HepG2 (cell line): ENCODE measurements at regions not wholly inside any gene's neighbourhood (a gene's known extent, or its start where the extent isn't known, plus 50 kb on each side); places are given as distances from the start of the nearest gene placed in this dataset.

Experiments used
- ATAC-seq: fragments of 200-7000 bp; cut with Tn5 transposase; 3 replicates; pipeline ENCODE4 v1.9.1; 2020; ENCODE audit warnings: mild to moderate bottlenecking, moderate library complexity
- BruUV-seq: library from RNA; stranded (reverse); fragments of 400-500 nt; replicated peaks from 2 replicates; lab custom pipeline; 2021; lab: Mats Ljungman, UMichigan
- CTCF ChIA-PET: fragments of 300-600 bp; formaldehyde crosslinking; extraction: SDS; loops from one replicate; lab custom pipeline; 2021; ENCODE audit warnings: low total read pairs, inconsistent platforms, low intra/inter-chr PET ratio; lab: Yijun Ruan, JAX
- POLR2A ChIA-PET: fragments of 350-600 bp; sonication (Branson Sonifier 250); formaldehyde crosslinking; loops from one replicate; lab custom pipeline; 2020; ENCODE audit warnings: antibody characterized with exemption, inconsistent platforms; lab: Yijun Ruan, JAX
- DNase-seq: peaks from one replicate; pipeline ENCODE4 v3.0.0-alpha.2; 2015; ENCODE audit warnings: low spot score
- FAIRE-seq: peaks from 3 replicates; lab custom pipeline; 2011; peaks lifted over from hg19 to GRCh38; lab: Jason Lieb, UNC
- H2AFZ ChIP-seq: one replicate; pipeline ENCODE4 v1.6.1; 2011; ENCODE audit warnings: low read length, inconsistent platforms
- H3K27ac ChIP-seq: fragments of 300-600 bp; 3 replicates; pipeline ENCODE4 v1.8.0; 2011; ENCODE audit warnings: mixed run types, mild to moderate bottlenecking, mixed read lengths, low read length, inconsistent platforms; ENCODE audit not compliant: insufficient read depth; ENCODE audit errors: extremely low read length
- H3K27me3 ChIP-seq, 2 experiments: fragments of 200-600 bp in 1 of 2; 2 replicates in 1 of 2; 3 replicates in 1 of 2; pipeline versions ENCODE4 v1.6.0 to v1.8.0; 2011; ENCODE audit warnings: low read length in 2 of 2, mild to moderate bottlenecking in 2 of 2, moderate library complexity in 2 of 2, inconsistent platforms in 1 of 2; ENCODE audit not compliant: insufficient read depth in 2 of 2, control insufficient read depth in 1 of 2
- H3K36me3 ChIP-seq, 2 experiments: fragments of 200-600 bp in 1 of 2; replicated peaks in 1 of 2; 2 replicates in 1 of 2; 3 replicates in 1 of 2; pipeline versions ENCODE4 v1.5.1 to v1.8.0; 2011; ENCODE audit warnings: low read length in 2 of 2, inconsistent platforms in 1 of 2; ENCODE audit not compliant: insufficient read depth in 2 of 2, control insufficient read depth in 1 of 2
- H3K4me1 ChIP-seq: 2 replicates; pipeline ENCODE4 v1.5.1; 2012; ENCODE audit warnings: low read length, inconsistent platforms; ENCODE audit not compliant: insufficient read depth
- H3K4me2 ChIP-seq: 2 replicates; pipeline ENCODE4 v1.6.0; 2011; ENCODE audit warnings: low read depth, low read length, inconsistent platforms
- H3K4me3 ChIP-seq, 3 experiments: fragments of 200-600 bp in 1 of 3; sonication (generic), shearing (Covaris generic) in 1 of 3; replicated peaks in 1 of 3; 2 replicates each; pipeline ENCODE4 v1.5.1; 2011 to 2016; ENCODE audit warnings: low read length in 3 of 3, inconsistent platforms in 2 of 3, low read depth in 2 of 3, mild to moderate bottlenecking in 2 of 3, control low read depth in 1 of 3, mixed read lengths in 1 of 3; ENCODE audit not compliant: insufficient read depth in 1 of 3
- H3K79me2 ChIP-seq: one replicate; pipeline ENCODE4 v1.6.1; 2011; ENCODE audit warnings: low read length, inconsistent platforms; ENCODE audit not compliant: insufficient read depth
- H3K9ac ChIP-seq: 2 replicates; pipeline ENCODE4 v1.6.0; 2011; ENCODE audit warnings: mild to moderate bottlenecking, low read depth, low read length, inconsistent platforms; ENCODE audit not compliant: insufficient read depth
- H3K9me3 ChIP-seq: 2 replicates; pipeline ENCODE4 v1.5.1; 2012; ENCODE audit warnings: mild to moderate bottlenecking, low read length
- H4K20me1 ChIP-seq: 2 replicates; pipeline ENCODE4 v1.6.0; 2011; ENCODE audit warnings: inconsistent platforms, mild to moderate bottlenecking, low read length, moderate library complexity; ENCODE audit not compliant: insufficient read depth
- EP300 ChIP-seq, 3 experiments: sonication (generic) in 1 of 3; formaldehyde crosslinking in 1 of 3; IDR thresholded peaks; 2 replicates each; pipeline versions ENCODE4 v1.5.1 to v1.6.1; 2011 to 2020; ENCODE audit warnings: low read depth in 2 of 3, low read length in 2 of 3, borderline replicate concordance in 1 of 3, improper control_type of control experiment in 1 of 3, mild to moderate bottlenecking in 1 of 3, missing genetic modification reagents in 1 of 3, moderate library complexity in 1 of 3
- FOXK2 ChIP-seq: fragments of 450-650 bp; IDR thresholded peaks from 2 replicates; pipeline ENCODE4 v1.6.1; 2016
- HMGA1 ChIP-seq: sonication (generic); formaldehyde crosslinking; conservative IDR thresholded peaks from 2 replicates; pipeline ENCODE4 v1.4.0; 2020; ENCODE audit warnings: missing genetic modification reagents
- HOMEZ ChIP-seq: IDR thresholded peaks from 2 replicates; pipeline ENCODE4 v1.6.1; 2016; ENCODE audit warnings: low read depth
- RBAK ChIP-seq: sonication (generic); formaldehyde crosslinking; IDR thresholded peaks from 2 replicates; pipeline ENCODE4 v1.5.1; 2020; ENCODE audit warnings: mild to moderate bottlenecking, missing genetic modification reagents
- TFE3 ChIP-seq: IDR thresholded peaks from 2 replicates; pipeline ENCODE4 v1.6.1; 2016
- ZNF205 ChIP-seq: IDR thresholded peaks from 2 replicates; pipeline ENCODE4 v1.6.1; 2018; ENCODE audit warnings: missing biosample characterization, missing genetic modification reagents
- ZNF510 ChIP-seq: sonication (generic); formaldehyde crosslinking; IDR thresholded peaks from 2 replicates; pipeline ENCODE4 v1.4.0; 2020; ENCODE audit warnings: low read depth, mild to moderate bottlenecking, missing genetic modification reagents
- ZNF564 ChIP-seq: sonication (generic); formaldehyde crosslinking; IDR thresholded peaks from 2 replicates; pipeline ENCODE4 v1.8.1; 2023; ENCODE audit warnings: mild to moderate bottlenecking, missing genetic modification reagents
- ZNF75D ChIP-seq: sonication (generic); formaldehyde crosslinking; IDR thresholded peaks from 2 replicates; pipeline ENCODE4 v1.8.1; 2023; ENCODE audit warnings: missing genetic modification reagents, mild to moderate bottlenecking, borderline replicate concordance
- ZNF839 ChIP-seq: sonication (generic); formaldehyde crosslinking; IDR thresholded peaks from 2 replicates; pipeline ENCODE4 v1.4.0; 2020; ENCODE audit warnings: missing genetic modification reagents, mild to moderate bottlenecking, borderline replicate concordance
- WGBS: methylation state at CpG from one replicate; pipeline ENCODE4 v1.1.6; 2017; ENCODE audit warnings: low lambda C conversion rate; 5-methylcytosine and 5-hydroxymethylcytosine counted together
- in situ Hi-C: cut with HindIII; loops from 2 replicates; pipeline ENCODE4 v1.10.0; 2017; ENCODE audit warnings: low pct_unique_long_range_greater_than_20kb; ENCODE audit not compliant: extremely low pct_ligation_motif_present
- intact Hi-C: fragments of 100-400 bp; cut with micrococcal nuclease; formaldehyde crosslinking; loops from one replicate; pipeline ENCODE4 v1.10.0; 2022; ENCODE audit not compliant: unreplicated experiment
- TF ChIP-seq, protein P1 (sequence below): sonication (generic); formaldehyde crosslinking; IDR thresholded peaks from 2 replicates; pipeline ENCODE4 v1.4.0; 2020; ENCODE audit warnings: low read depth, missing genetic modification reagents
- TF ChIP-seq, protein P2 (sequence below): sonication (generic); formaldehyde crosslinking; conservative IDR thresholded peaks from 2 replicates; pipeline ENCODE4 v1.4.0; 2020; ENCODE audit warnings: mild to moderate bottlenecking, missing genetic modification reagents, moderate library complexity

- no peaks in the 10 kb centered on the region for H3K79me2 ChIP-seq
- no peak overlapping the region for H3K9ac ChIP-seq
- WGBS = 35% methylated on average over 8 of the region's 8 CpGs
- H2AFZ ChIP-seq = no peak overlapping the region
- ATAC-seq (no peak), DNase-seq (no peak), FAIRE-seq (no peak)
- H3K4me1 ChIP-seq = no peaks in the 10 kb centered on the region
- no peak overlapping the region for H3K4me2 ChIP-seq
- no peaks in the 10 kb centered on the region for H3K36me3 ChIP-seq
- no TSS peak for BruUV-seq
- H3K4me3 ChIP-seq = no peak overlapping the region
- H3K9me3 ChIP-seq = no peaks in the 10 kb centered on the region
- peaks cover 0 to 20% of the 10 kb centered on the region in 2 experiments; a peak in 2 of 5 replicates for H3K27me3 ChIP-seq
- H3K27ac ChIP-seq = no peak overlapping the region
- ChIA-PET CTCF (no interaction called here), POLR2A (no interaction called here)
- no peaks in the 10 kb centered on the region for H4K20me1 ChIP-seq
- in situ Hi-C loops = no loop called here
- intact Hi-C loops = no loop called here
- TF ChIP-seq HOMEZ (CRISPR knock-in tag) (no peak), ZNF205 (no peak), FOXK2 (no peak), ZNF564 (CRISPR knock-in tag) (no peak), TFE3 (no peak), RBAK (CRISPR knock-in tag) (no peak), HMGA1 (CRISPR knock-in tag) (no peak), ZNF75D (CRISPR knock-in tag) (no peak), EP300 (IDR thresholded peaks at IDR 0.05; ENCODE audit: low read depth in 2 of 2, low read length in 2 of 2) (no peak), EP300 (CRISPR knock-in tag; IDR thresholded peaks at IDR 0.05; ENCODE audit: borderline replicate concordance) (no peak), ZNF839 (CRISPR knock-in tag) (no peak), ZNF510 (CRISPR knock-in tag) (no peak)
- TF ChIP-seq, protein P1, sequence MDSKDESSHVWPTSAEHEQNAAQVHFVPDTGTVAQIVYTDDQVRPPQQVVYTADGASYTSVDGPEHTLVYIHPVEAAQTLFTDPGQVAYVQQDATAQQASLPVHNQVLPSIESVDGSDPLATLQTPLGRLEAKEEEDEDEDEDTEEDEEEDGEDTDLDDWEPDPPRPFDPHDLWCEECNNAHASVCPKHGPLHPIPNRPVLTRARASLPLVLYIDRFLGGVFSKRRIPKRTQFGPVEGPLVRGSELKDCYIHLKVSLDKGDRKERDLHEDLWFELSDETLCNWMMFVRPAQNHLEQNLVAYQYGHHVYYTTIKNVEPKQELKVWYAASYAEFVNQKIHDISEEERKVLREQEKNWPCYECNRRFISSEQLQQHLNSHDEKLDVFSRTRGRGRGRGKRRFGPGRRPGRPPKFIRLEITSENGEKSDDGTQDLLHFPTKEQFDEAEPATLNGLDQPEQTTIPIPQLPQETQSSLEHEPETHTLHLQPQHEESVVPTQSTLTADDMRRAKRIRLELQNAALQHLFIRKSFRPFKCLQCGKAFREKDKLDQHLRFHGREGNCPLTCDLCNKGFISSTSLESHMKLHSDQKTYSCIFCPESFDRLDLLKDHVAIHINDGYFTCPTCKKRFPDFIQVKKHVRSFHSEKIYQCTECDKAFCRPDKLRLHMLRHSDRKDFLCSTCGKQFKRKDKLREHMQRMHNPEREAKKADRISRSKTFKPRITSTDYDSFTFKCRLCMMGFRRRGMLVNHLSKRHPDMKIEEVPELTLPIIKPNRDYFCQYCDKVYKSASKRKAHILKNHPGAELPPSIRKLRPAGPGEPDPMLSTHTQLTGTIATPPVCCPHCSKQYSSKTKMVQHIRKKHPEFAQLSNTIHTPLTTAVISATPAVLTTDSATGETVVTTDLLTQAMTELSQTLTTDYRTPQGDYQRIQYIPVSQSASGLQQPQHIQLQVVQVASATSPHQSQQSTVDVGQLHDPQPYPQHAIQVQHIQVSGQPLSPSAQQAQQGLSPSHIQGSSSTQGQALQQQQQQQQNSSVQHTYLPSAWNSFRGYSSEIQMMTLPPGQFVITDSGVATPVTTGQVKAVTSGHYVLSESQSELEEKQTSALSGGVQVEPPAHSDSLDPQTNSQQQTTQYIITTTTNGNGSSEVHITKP (CRISPR knock-in tag) = no peak
- TF ChIP-seq, protein P2, sequence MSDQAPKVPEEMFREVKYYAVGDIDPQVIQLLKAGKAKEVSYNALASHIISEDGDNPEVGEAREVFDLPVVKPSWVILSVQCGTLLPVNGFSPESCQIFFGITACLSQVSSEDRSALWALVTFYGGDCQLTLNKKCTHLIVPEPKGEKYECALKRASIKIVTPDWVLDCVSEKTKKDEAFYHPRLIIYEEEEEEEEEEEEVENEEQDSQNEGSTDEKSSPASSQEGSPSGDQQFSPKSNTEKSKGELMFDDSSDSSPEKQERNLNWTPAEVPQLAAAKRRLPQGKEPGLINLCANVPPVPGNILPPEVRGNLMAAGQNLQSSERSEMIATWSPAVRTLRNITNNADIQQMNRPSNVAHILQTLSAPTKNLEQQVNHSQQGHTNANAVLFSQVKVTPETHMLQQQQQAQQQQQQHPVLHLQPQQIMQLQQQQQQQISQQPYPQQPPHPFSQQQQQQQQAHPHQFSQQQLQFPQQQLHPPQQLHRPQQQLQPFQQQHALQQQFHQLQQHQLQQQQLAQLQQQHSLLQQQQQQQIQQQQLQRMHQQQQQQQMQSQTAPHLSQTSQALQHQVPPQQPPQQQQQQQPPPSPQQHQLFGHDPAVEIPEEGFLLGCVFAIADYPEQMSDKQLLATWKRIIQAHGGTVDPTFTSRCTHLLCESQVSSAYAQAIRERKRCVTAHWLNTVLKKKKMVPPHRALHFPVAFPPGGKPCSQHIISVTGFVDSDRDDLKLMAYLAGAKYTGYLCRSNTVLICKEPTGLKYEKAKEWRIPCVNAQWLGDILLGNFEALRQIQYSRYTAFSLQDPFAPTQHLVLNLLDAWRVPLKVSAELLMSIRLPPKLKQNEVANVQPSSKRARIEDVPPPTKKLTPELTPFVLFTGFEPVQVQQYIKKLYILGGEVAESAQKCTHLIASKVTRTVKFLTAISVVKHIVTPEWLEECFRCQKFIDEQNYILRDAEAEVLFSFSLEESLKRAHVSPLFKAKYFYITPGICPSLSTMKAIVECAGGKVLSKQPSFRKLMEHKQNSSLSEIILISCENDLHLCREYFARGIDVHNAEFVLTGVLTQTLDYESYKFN = no peak
Observed at GRCh38 chr5:5688194-5688924, 265.9 kb downstream of the ICE1 start.
